HepG2 (cell line): ENCODE measurements at regions not wholly inside any gene's neighbourhood (a gene's known extent, or its start where the extent isn't known, plus 50 kb on each side); places are given as distances from the start of the nearest gene placed in this dataset.
A peak's percentile ranks its signal among the peaks of the same experiment; 100 is the strongest.

Experiments used
- ATF7-NPFF ChIP-seq: sonication (generic); formaldehyde crosslinking; IDR thresholded peaks from 2 replicates; pipeline ENCODE4 v1.8.1; 2023; ENCODE audit warnings: mild to moderate bottlenecking, low read depth, missing genetic modification reagents, moderate library complexity
- BORCS8-MEF2B ChIP-seq: sonication (generic); formaldehyde crosslinking; IDR thresholded peaks from 2 replicates; pipeline ENCODE4 v1.8.0; 2022; ENCODE audit warnings: mild to moderate bottlenecking, missing genetic modification reagents
- MZF1 ChIP-seq: sonication (generic); formaldehyde crosslinking; IDR thresholded peaks from 2 replicates; pipeline ENCODE4 v1.8.1; 2023; ENCODE audit warnings: mild to moderate bottlenecking, missing genetic modification reagents, borderline replicate concordance
- PHF20 ChIP-seq: sonication (generic); formaldehyde crosslinking; IDR thresholded peaks from 2 replicates; pipeline ENCODE4 v1.5.0; 2020; ENCODE audit warnings: mild to moderate bottlenecking, missing genetic modification reagents
- REPIN1 ChIP-seq: sonication (generic); formaldehyde crosslinking; IDR thresholded peaks from 2 replicates; pipeline ENCODE4 v1.8.0; 2022; ENCODE audit warnings: missing genetic modification reagents, low read depth, mild to moderate bottlenecking, borderline replicate concordance
- RFXAP ChIP-seq: sonication (generic); formaldehyde crosslinking; IDR thresholded peaks from 2 replicates; pipeline ENCODE4 v1.4.0; 2020; ENCODE audit warnings: missing genetic modification reagents, borderline replicate concordance
- SMAD9 ChIP-seq: sonication (generic); formaldehyde crosslinking; IDR thresholded peaks from 2 replicates; pipeline ENCODE4 v1.5.1; 2020; ENCODE audit warnings: mild to moderate bottlenecking, missing genetic modification reagents
- SP1 ChIP-seq, 2 experiments: fragments of 450-650 bp in 1 of 2; sonication (generic) in 1 of 2; formaldehyde crosslinking in 1 of 2; IDR thresholded peaks; 2 replicates each; pipeline versions ENCODE4 v1.4.0 to v1.6.1; 2016 to 2020; ENCODE audit warnings: missing genetic modification reagents in 1 of 2
- SRF ChIP-seq: IDR thresholded peaks from 2 replicates; pipeline ENCODE4 v1.6.1; 2011; ENCODE audit warnings: mild to moderate bottlenecking, low read depth, low read length, moderate library complexity
- TGIF2 ChIP-seq: IDR thresholded peaks from 2 replicates; pipeline ENCODE4 v1.6.1; 2016; ENCODE audit warnings: control low read depth, missing compliant biosample characterization
- YEATS4 ChIP-seq: sonication (generic); formaldehyde crosslinking; IDR thresholded peaks from 2 replicates; pipeline ENCODE4 v1.4.0; 2020; ENCODE audit warnings: missing genetic modification reagents, borderline replicate concordance
- ZBTB1 ChIP-seq: sonication (generic); formaldehyde crosslinking; IDR thresholded peaks from 2 replicates; pipeline ENCODE4 v1.4.0; 2020; ENCODE audit warnings: missing genetic modification reagents, borderline replicate concordance
- ZNF33A ChIP-seq: sonication (generic); formaldehyde crosslinking; IDR thresholded peaks from 2 replicates; pipeline ENCODE4 v1.5.1; 2020; ENCODE audit warnings: missing genetic modification reagents, mild to moderate bottlenecking, moderate library complexity, borderline replicate concordance
- ZNF510 ChIP-seq: sonication (generic); formaldehyde crosslinking; IDR thresholded peaks from 2 replicates; pipeline ENCODE4 v1.4.0; 2020; ENCODE audit warnings: low read depth, mild to moderate bottlenecking, missing genetic modification reagents
- ZNF598 ChIP-seq: sonication (generic); formaldehyde crosslinking; IDR thresholded peaks from 2 replicates; pipeline ENCODE4 v1.5.1; 2020; ENCODE audit warnings: mild to moderate bottlenecking, missing genetic modification reagents, borderline replicate concordance
- ZNF629 ChIP-seq: sonication (generic); formaldehyde crosslinking; conservative IDR thresholded peaks from 2 replicates; pipeline ENCODE4 v1.5.0; 2020; ENCODE audit warnings: missing genetic modification reagents
- ZNF644 ChIP-seq: IDR thresholded peaks from 2 replicates; pipeline ENCODE4 v1.6.1; 2016; ENCODE audit warnings: low read depth
- ZNF709 ChIP-seq: sonication (generic); formaldehyde crosslinking; IDR thresholded peaks from 2 replicates; pipeline ENCODE4 v1.5.0; 2020; ENCODE audit warnings: mild to moderate bottlenecking, missing genetic modification reagents
- ZNF781 ChIP-seq: sonication (generic); formaldehyde crosslinking; IDR thresholded peaks from 2 replicates; pipeline ENCODE4 v1.5.1; 2020; ENCODE audit warnings: borderline replicate concordance, mild to moderate bottlenecking, missing genetic modification reagents; ENCODE audit errors: not compliant biosample characterization
- TF ChIP-seq, protein P1 (sequence below): sonication (generic); formaldehyde crosslinking; IDR thresholded peaks from 2 replicates; pipeline ENCODE4 v1.5.0; 2020; ENCODE audit warnings: missing genetic modification reagents
- TF ChIP-seq, protein P2 (sequence below): sonication (generic); formaldehyde crosslinking; IDR thresholded peaks from 2 replicates; pipeline ENCODE4 v1.8.1; 2023; ENCODE audit warnings: missing genetic modification reagents, mild to moderate bottlenecking, borderline replicate concordance
- TF ChIP-seq, protein P3 (sequence below): sonication (generic); formaldehyde crosslinking; IDR thresholded peaks from 2 replicates; pipeline ENCODE4 v1.8.1; 2022; ENCODE audit warnings: mild to moderate bottlenecking, missing genetic modification reagents
- TF ChIP-seq, protein P4 (sequence below): IDR thresholded peaks from 2 replicates; pipeline ENCODE4 v1.4.0; 2020; ENCODE audit warnings: mild to moderate bottlenecking, missing genetic modification reagents

DNA sequence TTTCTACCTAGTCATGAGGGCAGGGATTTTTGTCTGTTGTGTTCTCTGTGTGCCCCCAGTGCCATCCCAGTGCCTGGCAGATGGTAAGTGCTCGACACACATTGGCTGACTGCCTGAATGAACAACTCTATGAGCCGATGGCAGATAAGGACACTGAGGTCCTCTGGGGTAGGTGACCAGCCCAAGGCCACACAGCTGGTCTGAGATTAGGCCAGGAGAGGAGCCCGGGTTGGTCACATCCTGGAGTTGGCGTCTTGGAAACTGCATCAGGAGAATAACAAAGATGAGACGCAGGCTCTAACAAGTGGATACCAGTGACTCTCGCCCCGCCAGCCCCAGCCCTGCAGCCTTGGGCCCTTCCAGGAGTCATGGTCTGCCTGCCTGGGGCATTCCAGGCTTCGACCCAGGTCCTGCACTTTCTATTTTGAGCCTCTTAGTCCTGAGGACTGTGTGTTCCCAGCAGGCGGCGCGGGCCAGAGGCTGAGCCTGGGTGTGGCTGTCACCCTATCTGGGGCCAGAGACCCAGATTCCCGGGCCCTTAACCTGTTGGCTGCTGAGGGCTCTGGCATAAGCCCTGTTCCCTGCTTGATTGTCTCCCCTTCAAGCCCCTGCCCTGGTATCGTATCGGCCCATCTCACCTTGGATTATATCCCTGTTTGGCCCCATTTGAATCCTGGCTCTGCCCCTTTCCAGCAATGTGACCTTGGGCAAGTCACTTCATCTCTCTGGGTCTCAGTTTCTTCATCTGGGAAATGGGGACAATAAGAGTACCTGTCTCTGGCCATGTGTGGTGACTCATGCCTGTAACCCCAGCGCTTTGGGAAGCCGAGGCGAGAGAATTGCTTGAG lies 88.3 kb downstream of the CEBPB start (continued):
- TF ChIP-seq MZF1 (no peak; the same call in 1 of the 2 replicates), SP1 (IDR thresholded peaks at IDR 0.05) (no peak), SP1 (CRISPR knock-in tag; IDR thresholded peaks at IDR 0.05) (peak; percentile 65; the same call in 1 of the 2 replicates), ZNF598 (CRISPR knock-in tag) (peak; percentile 72; the same call in 1 of the 2 replicates), PHF20 (CRISPR knock-in tag) (0 out of 2 replicates have a peak, but pooled peaks have one; percentile 31), ZNF644 (CRISPR knock-in tag) (no peak), ZBTB1 (CRISPR knock-in tag) (no peak), YEATS4 (0 out of 2 replicates have a peak, but pooled peaks have one; percentile 49), ZNF629 (CRISPR knock-in tag) (peak; percentile 99), ZNF33A (CRISPR knock-in tag) (no peak), SMAD9 (CRISPR knock-in tag) (peak; percentile 83; the same call in 1 of the 2 replicates), RFXAP (CRISPR knock-in tag) (peak; percentile 60; the same call in 1 of the 2 replicates), ZNF709 (CRISPR knock-in tag) (peak; percentile 37; the same call in 1 of the 2 replicates), ATF7-NPFF (CRISPR knock-in tag) (0 out of 2 replicates have a peak, but pooled peaks have one; percentile 13), ZNF510 (CRISPR knock-in tag) (no peak), ZNF781 (CRISPR knock-in tag) (no peak), BORCS8-MEF2B (CRISPR knock-in tag) (0 out of 2 replicates have a peak, but pooled peaks have one; percentile 28), TGIF2 (CRISPR knock-in tag) (peak; percentile 41; the same call in 1 of the 2 replicates), SRF (no peak), REPIN1 (CRISPR knock-in tag) (peak; percentile 72; the same call in 1 of the 2 replicates)
- TF ChIP-seq, protein P1, sequence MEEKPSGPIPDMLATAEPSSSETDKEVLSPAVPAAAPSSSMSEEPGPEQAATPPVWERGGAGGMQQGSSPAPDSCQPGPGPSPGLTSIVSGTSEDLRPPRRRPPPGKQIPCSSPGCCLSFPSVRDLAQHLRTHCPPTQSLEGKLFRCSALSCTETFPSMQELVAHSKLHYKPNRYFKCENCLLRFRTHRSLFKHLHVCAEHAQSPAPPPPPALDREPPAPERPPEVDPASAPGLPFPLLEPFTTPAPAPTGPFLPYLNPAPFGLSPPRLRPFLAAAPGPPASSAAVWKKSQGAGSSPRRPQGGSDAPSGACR (CRISPR knock-in tag), result no peak
- TF ChIP-seq, protein P2, sequence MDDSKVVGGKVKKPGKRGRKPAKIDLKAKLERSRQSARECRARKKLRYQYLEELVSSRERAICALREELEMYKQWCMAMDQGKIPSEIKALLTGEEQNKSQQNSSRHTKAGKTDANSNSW, result no peak
- TF ChIP-seq, protein P3, sequence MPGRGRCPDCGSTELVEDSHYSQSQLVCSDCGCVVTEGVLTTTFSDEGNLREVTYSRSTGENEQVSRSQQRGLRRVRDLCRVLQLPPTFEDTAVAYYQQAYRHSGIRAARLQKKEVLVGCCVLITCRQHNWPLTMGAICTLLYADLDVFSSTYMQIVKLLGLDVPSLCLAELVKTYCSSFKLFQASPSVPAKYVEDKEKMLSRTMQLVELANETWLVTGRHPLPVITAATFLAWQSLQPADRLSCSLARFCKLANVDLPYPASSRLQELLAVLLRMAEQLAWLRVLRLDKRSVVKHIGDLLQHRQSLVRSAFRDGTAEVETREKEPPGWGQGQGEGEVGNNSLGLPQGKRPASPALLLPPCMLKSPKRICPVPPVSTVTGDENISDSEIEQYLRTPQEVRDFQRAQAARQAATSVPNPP (CRISPR knock-in tag), result no peak
- TF ChIP-seq, protein P4, sequence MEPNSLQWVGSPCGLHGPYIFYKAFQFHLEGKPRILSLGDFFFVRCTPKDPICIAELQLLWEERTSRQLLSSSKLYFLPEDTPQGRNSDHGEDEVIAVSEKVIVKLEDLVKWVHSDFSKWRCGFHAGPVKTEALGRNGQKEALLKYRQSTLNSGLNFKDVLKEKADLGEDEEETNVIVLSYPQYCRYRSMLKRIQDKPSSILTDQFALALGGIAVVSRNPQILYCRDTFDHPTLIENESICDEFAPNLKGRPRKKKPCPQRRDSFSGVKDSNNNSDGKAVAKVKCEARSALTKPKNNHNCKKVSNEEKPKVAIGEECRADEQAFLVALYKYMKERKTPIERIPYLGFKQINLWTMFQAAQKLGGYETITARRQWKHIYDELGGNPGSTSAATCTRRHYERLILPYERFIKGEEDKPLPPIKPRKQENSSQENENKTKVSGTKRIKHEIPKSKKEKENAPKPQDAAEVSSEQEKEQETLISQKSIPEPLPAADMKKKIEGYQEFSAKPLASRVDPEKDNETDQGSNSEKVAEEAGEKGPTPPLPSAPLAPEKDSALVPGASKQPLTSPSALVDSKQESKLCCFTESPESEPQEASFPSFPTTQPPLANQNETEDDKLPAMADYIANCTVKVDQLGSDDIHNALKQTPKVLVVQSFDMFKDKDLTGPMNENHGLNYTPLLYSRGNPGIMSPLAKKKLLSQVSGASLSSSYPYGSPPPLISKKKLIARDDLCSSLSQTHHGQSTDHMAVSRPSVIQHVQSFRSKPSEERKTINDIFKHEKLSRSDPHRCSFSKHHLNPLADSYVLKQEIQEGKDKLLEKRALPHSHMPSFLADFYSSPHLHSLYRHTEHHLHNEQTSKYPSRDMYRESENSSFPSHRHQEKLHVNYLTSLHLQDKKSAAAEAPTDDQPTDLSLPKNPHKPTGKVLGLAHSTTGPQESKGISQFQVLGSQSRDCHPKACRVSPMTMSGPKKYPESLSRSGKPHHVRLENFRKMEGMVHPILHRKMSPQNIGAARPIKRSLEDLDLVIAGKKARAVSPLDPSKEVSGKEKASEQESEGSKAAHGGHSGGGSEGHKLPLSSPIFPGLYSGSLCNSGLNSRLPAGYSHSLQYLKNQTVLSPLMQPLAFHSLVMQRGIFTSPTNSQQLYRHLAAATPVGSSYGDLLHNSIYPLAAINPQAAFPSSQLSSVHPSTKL (CRISPR knock-in tag), result peak; percentile 55
